GM12892 (cell line): ENCODE measurements at regions not wholly inside any gene's neighbourhood (a gene's known extent, or its start where the extent isn't known, plus 50 kb on each side); places are given as distances from the start of the nearest gene placed in this dataset.

Experiments
- DNase-seq: peaks from one replicate; pipeline ENCODE4 v3.0.0; 2011; ENCODE audit not compliant: insufficient read length
- FAIRE-seq: peaks from 2 replicates; lab custom pipeline; 2011; peaks lifted over from hg19 to GRCh38; lab: Jason Lieb, UNC
- POLR2A ChIP-seq: IDR thresholded peaks from 2 replicates; pipeline ENCODE4 v1.6.1; 2011; ENCODE audit warnings: low read depth, low read length, control low read depth
- POLR2AphosphoS5 ChIP-seq: IDR thresholded peaks from 2 replicates; pipeline ENCODE4 v1.6.1; 2011; ENCODE audit warnings: low read depth, low read length, control low read depth
- TAF1 ChIP-seq: IDR thresholded peaks from 2 replicates; pipeline ENCODE4 v1.6.1; 2011; ENCODE audit warnings: low read depth, mild to moderate bottlenecking, control low read depth, low read length, borderline replicate concordance

DNA sequence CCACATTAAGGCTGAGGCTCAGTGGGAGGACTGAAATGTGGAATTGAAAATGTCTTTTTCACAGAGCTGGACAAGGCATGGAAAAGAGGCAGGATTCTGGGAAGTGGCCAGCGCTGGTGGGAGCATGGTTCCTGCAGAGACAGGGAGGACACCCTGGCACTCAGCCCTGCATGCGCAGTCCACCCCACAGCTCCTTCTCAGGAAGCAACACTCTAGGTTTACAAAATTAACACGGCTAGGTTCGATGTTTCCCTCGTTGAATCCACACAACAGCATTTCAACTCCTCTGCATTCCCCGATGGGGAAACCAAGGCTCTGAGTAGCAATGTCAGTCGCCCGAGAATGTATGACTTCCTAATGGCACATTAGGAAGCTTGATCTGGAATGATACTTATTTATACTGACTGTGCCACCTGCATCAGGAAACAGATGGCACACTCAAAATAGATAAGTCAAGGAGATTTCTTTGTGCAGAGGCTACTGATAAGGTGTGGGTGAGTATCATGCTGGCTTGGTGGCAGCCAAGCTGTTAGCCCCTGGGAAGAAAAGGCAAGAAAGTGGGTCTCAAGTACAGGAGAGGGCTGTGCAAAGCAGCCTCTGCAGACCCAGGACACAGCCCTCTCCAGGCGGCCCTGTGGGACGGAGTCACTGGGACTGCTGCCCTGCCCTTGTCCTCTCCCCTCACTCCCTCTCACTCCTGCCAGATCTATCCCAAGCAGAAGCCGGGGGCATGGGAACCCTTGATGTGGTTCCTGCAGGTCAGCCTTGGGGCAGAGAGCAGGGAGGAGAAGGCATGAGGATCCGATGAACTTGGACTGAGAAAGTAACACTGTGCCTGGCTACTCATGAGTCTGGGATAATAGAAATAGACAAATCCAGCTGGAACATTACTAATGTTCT lies 158.4 kb upstream of the FHL2 start:
- DNase-seq (no peak), FAIRE-seq (no peak)
- TF ChIP-seq TAF1, result no peak
- TF ChIP-seq POLR2A, result no peak
- TF ChIP-seq POLR2AphosphoS5, result no peak

DNA sequence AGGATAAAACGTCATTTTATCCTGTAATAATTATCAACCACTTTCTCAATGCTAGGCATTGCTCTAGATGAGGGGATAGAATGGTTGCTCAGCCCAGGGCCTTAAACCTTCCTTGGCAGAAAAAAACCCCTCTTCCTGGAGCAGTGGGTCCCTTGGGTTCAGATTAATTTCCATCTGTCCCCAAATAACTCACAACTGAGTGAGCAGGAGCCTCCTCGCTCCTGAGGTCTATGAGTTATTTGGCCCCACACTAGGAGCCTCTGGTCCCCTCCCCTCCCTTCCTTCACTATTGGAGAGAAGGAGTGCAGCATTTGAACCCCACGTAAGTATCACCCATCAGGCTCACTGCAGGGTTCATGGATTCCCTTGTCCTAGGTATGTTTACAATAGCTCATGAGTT lies 157.5 kb upstream of the FHL2 start:
- DNase-seq (no peak), FAIRE-seq (no peak)
- TF ChIP-seq POLR2A, result no peak
- no peak for TF ChIP-seq POLR2AphosphoS5

- DNase-seq, result no peak
- no peak for FAIRE-seq
- TF ChIP-seq POLR2A (no peak), POLR2AphosphoS5 (no peak), TAF1 (no peak)
Observed at GRCh38 chr2:105554235-105554634, 155.4 kb upstream of the FHL2 start.

GRCh38 chr2:105553538-105554196 lies 154.8 kb upstream of the FHL2 start:
- DNase-seq (no peak), FAIRE-seq (no peak)
- TF ChIP-seq POLR2A, result no peak
- TF ChIP-seq TAF1, result no peak

DNA sequence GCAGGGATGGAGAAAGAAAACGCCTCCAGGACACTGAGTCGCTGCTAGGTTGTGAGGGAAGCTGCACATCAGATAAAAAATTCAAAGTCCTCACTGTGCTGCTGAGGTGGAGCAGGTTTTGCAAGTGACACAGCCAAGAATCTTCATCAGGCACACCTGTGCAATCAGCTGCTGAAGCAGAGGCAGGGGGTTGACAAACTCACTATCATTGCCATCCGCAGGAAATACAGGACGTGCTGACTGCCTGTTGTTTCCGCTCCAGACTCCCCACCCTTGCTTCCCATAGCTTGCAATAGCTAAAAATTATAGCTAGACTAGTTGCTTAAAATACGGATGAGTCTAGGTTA lies 147.8 kb upstream of the FHL2 start:
- FAIRE-seq (no peak), DNase-seq (no peak)
- TF ChIP-seq POLR2A (no peak), POLR2AphosphoS5 (no peak), TAF1 (no peak)

DNA sequence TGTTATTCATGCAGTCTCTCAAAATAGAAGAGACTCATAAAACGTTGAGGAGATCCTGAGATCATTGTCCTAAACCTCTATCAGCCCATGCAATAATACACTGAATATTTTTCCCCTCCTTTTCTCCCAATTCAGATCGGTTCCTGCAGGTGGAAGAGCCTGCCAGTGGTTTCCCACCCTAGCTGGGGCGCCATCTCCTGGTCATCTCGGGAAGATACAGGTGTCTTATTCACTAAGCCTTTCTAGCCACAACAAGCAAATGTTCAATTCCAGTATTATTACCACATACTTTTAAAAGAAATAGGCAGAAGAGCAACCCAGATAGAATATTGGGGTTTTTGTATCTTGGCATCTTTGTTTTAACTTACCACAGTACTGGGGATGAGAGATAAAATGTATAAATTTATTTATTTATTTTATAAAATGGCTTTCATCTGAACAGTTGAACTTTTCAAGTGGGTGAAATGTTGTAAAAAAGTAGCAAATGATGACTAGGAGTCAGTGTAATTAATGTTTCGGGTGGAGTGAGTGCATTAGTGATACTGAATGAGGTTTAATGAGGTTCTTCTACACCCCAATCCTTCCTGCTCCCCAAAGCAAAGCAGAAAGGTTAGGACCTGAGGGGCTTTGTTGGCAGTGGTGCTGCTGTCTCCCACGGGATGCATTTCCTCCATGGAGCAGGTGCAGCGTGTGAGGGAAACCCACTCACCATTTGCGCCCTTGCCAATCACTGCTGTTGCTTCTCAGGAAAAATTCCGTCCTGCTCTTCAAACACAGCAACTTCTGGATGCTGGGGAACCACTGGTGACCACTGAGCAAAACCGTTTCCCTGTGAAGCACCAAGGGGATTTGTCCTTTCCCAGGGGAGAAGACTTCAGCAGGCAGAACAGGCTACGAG lies 147.1 kb upstream of the FHL2 start:
- FAIRE-seq (no peak), DNase-seq (no peak)
- TF ChIP-seq POLR2A, result no peak
- no peak for TF ChIP-seq TAF1
- no peak for TF ChIP-seq POLR2AphosphoS5

- TF ChIP-seq TAF1, result no peak
- TF ChIP-seq POLR2A, result no peak
- no peak for TF ChIP-seq POLR2AphosphoS5
- FAIRE-seq (no peak), DNase-seq (no peak)
Observed at GRCh38 chr2:105544591-105545377, 145.9 kb upstream of the FHL2 start.

- no peak for DNase-seq
- FAIRE-seq, result no peak
- TF ChIP-seq POLR2AphosphoS5, result no peak
- no peak for TF ChIP-seq TAF1
- TF ChIP-seq POLR2A, result no peak
Observed at GRCh38 chr2:105541189-105542050, 142.6 kb upstream of the FHL2 start.

- no peak for TF ChIP-seq POLR2A
- TF ChIP-seq TAF1, result no peak
- FAIRE-seq (no peak), DNase-seq (no peak)
Observed at GRCh38 chr2:105540642-105541041, 141.8 kb upstream of the FHL2 start.

- FAIRE-seq, result no peak
- TF ChIP-seq TAF1, result no peak
- TF ChIP-seq POLR2AphosphoS5, result no peak
- no peak for TF ChIP-seq POLR2A
- no peak for DNase-seq
Observed at GRCh38 chr2:105539331-105539730, 140.5 kb upstream of the FHL2 start.

DNA sequence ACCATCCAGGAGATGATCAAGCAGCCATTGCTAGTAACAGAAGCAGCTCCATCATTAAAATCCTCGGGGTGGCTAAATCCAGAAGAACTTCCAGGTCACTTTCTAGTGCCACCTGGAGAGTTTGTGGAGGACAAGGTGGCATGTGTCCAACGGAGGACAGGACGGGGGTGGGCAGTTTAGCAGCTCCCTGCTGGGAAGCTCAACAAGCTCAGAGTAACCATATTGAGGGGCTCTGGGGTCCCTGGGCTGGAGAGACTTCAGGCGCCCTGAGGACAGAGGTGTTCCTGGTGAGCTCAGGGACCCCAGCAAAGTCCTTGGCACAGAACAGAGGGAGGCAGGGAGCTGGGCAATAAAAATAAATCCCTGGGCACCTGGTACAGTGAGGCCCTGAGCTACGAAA lies 140.0 kb upstream of the FHL2 start:
- FAIRE-seq, result no peak
- no peak for TF ChIP-seq TAF1
- TF ChIP-seq POLR2A, result no peak
- no peak for TF ChIP-seq POLR2AphosphoS5

More for the DNA sequence above, 140.0 kb upstream of the FHL2 start:
- DNase-seq, result no peak
